NOMO-1 treated with DMSO at 0.1 percent for 48 hours (cell line): ENCODE measurements at regions not wholly inside any gene's neighbourhood (a gene's known extent, or its start where the extent isn't known, plus 50 kb on each side); places are given as distances from the start of the nearest gene placed in this dataset.
A peak's percentile ranks its signal among the peaks of the same experiment; 100 is the strongest.
"Not testable (repeated sequence)": the region's sequence is repeated elsewhere in the genome, so short reads cannot be mapped to it uniquely, and the experiment has no call there.

Experiments
- DNase-seq: peaks from one replicate; lab custom pipeline; 2025; ENCODE audit not compliant: unreplicated experiment; lab: John Stamatoyannopoulos, UW

GRCh38 chr5:40453689-40454088, 226.0 kb upstream of the PTGER4 start:
- DNase-seq = no peak

GRCh38 chr5:40452874-40453624, 226.7 kb upstream of the PTGER4 start:
- DNase-seq = no peak

- no peak for DNase-seq
Measured at GRCh38 chr5:40447438-40447837, 232.3 kb upstream of the PTGER4 start.

- DNase-seq = no peak
Measured at GRCh38 chr5:40446910-40447309, 232.8 kb upstream of the PTGER4 start.

GRCh38 chr5:40442346-40442745, 237.4 kb upstream of the PTGER4 start:
- DNase-seq = peak; percentile 35

GRCh38 chr5:40441733-40442132, 238.0 kb upstream of the PTGER4 start:
- no peak for DNase-seq

GRCh38 chr5:40440746-40441145, 239.0 kb upstream of the PTGER4 start:
- DNase-seq = no peak

- not testable (repeated sequence) for DNase-seq
Measured at GRCh38 chr5:40439103-40439502, 240.6 kb upstream of the PTGER4 start.

- DNase-seq = not testable (repeated sequence)
Measured at GRCh38 chr5:40438646-40439045, 241.1 kb upstream of the PTGER4 start.

- DNase-seq = peak; percentile 99
Measured at GRCh38 chr5:40437452-40437861, 242.3 kb upstream of the PTGER4 start.

GRCh38 chr5:40436535-40437237, 243.0 kb upstream of the PTGER4 start:
- DNase-seq = peak; percentile 52

GRCh38 chr5:40435706-40436105, 244.0 kb upstream of the PTGER4 start:
- not testable (repeated sequence) for DNase-seq

GRCh38 chr5:40432836-40433235, 246.9 kb upstream of the PTGER4 start:
- DNase-seq = no peak

GRCh38 chr5:40431734-40432133, 248.0 kb upstream of the PTGER4 start:
- DNase-seq = no peak

- no peak for DNase-seq
Measured at GRCh38 chr5:40430101-40430710, 249.5 kb upstream of the PTGER4 start.

GRCh38 chr5:40429258-40430100, 250.2 kb upstream of the PTGER4 start:
- DNase-seq = peak; percentile 95

- no peak for DNase-seq
Measured at GRCh38 chr5:40428815-40429214, 250.9 kb upstream of the PTGER4 start.

- peak; percentile 89 for DNase-seq
Measured at GRCh38 chr5:40428126-40428525, 251.6 kb upstream of the PTGER4 start.

GRCh38 chr5:40417046-40417810, 262.5 kb upstream of the PTGER4 start:
- DNase-seq = not testable (repeated sequence)

GRCh38 chr5:40416588-40416987, 263.1 kb upstream of the PTGER4 start:
- DNase-seq = no peak
